ENCODE measurements at regions not wholly inside any gene's neighbourhood (a gene's known extent, or its start where the extent isn't known, plus 50 kb on each side); places are given as distances from the start of the nearest gene placed in this dataset.

- TF ChIP-seq POU6F1 (CRISPR knock-in tag; IDR thresholded peaks at IDR 0.05; ENCODE audit: borderline replicate concordance, low read depth) = no peak
- no peak for TF ChIP-seq ESRRG (CRISPR knock-in tag; IDR thresholded peaks at IDR 0.05)
- no peak for TF ChIP-seq ZNF70 (CRISPR knock-in tag; IDR thresholded peaks at IDR 0.05)
- no peak for TF ChIP-seq OSR1 (CRISPR knock-in tag; IDR thresholded peaks at IDR 0.05)
- TF ChIP-seq ZC3H10 (CRISPR knock-in tag; IDR thresholded peaks at IDR 0.05) = no peak
- TF ChIP-seq SNAI2 (CRISPR knock-in tag; IDR thresholded peaks at IDR 0.05) = no peak
- no peak for TF ChIP-seq TCF4 (CRISPR knock-in tag; IDR thresholded peaks at IDR 0.05; ENCODE audit: borderline replicate concordance)
- TF ChIP-seq PATZ1 (CRISPR knock-in tag; IDR thresholded peaks at IDR 0.05; ENCODE audit: borderline replicate concordance) = no peak
Observed at GRCh38 chr11:127393460-127393997, 393.0 kb upstream of the KIRREL3 start (continued).

GRCh38 chr11:127392575-127392974 lies 392.0 kb upstream of the KIRREL3 start:
- ATAC-seq = no peak
- TF ChIP-seq ZNF8 (CRISPR knock-in tag; IDR thresholded peaks at IDR 0.05) = no peak
- no peak for TF ChIP-seq POU6F1 (CRISPR knock-in tag; IDR thresholded peaks at IDR 0.05; ENCODE audit: borderline replicate concordance, low read depth)
- TF ChIP-seq TOX (CRISPR knock-in tag; IDR thresholded peaks at IDR 0.05; ENCODE audit: borderline replicate concordance) = no peak
- no peak for TF ChIP-seq CREB5 (CRISPR knock-in tag; IDR thresholded peaks at IDR 0.05; ENCODE audit: low read depth)
- no peak for TF ChIP-seq CSRNP3 (CRISPR knock-in tag; IDR thresholded peaks at IDR 0.05)
- TF ChIP-seq ZFP30 (CRISPR knock-in tag; IDR thresholded peaks at IDR 0.05) = no peak
- TF ChIP-seq ESRRG (CRISPR knock-in tag; IDR thresholded peaks at IDR 0.05) = no peak

- ATAC-seq = no peak
- TF ChIP-seq ZNF565 (CRISPR knock-in tag; conservative IDR thresholded peaks at IDR 0.05; ENCODE audit: low read depth) (no peak), ZNF8 (CRISPR knock-in tag; IDR thresholded peaks at IDR 0.05) (no peak), GLIS3 (CRISPR knock-in tag; IDR thresholded peaks at IDR 0.05) (no peak), PATZ1 (CRISPR knock-in tag; IDR thresholded peaks at IDR 0.05; ENCODE audit: borderline replicate concordance) (no peak), ESRRG (CRISPR knock-in tag; IDR thresholded peaks at IDR 0.05) (no peak), ZNF70 (CRISPR knock-in tag; IDR thresholded peaks at IDR 0.05) (no peak), CSRNP3 (CRISPR knock-in tag; IDR thresholded peaks at IDR 0.05) (no peak), TCF4 (CRISPR knock-in tag; IDR thresholded peaks at IDR 0.05; ENCODE audit: borderline replicate concordance) (no peak), BACH2 (CRISPR knock-in tag; IDR thresholded peaks at IDR 0.05; ENCODE audit: borderline replicate concordance) (no peak), PPARA (CRISPR knock-in tag; IDR thresholded peaks at IDR 0.05; ENCODE audit: borderline replicate concordance) (no peak), ARNTL (CRISPR knock-in tag; IDR thresholded peaks at IDR 0.05; ENCODE audit: borderline replicate concordance, low read depth) (no peak), TSHZ2 (CRISPR knock-in tag; IDR thresholded peaks at IDR 0.05) (no peak), RARB (CRISPR knock-in tag; IDR thresholded peaks at IDR 0.05) (no peak), SNAI2 (CRISPR knock-in tag; IDR thresholded peaks at IDR 0.05) (no peak), ZC3H10 (CRISPR knock-in tag; IDR thresholded peaks at IDR 0.05) (no peak), POU6F1 (CRISPR knock-in tag; IDR thresholded peaks at IDR 0.05; ENCODE audit: borderline replicate concordance, low read depth) (no peak)
Observed at GRCh38 chr11:127390465-127390864, 389.9 kb upstream of the KIRREL3 start.
